ENCODE measurements at regions not wholly inside any gene's neighbourhood (a gene's known extent, or its start where the extent isn't known, plus 50 kb on each side); places are given as distances from the start of the nearest gene placed in this dataset.

DNA sequence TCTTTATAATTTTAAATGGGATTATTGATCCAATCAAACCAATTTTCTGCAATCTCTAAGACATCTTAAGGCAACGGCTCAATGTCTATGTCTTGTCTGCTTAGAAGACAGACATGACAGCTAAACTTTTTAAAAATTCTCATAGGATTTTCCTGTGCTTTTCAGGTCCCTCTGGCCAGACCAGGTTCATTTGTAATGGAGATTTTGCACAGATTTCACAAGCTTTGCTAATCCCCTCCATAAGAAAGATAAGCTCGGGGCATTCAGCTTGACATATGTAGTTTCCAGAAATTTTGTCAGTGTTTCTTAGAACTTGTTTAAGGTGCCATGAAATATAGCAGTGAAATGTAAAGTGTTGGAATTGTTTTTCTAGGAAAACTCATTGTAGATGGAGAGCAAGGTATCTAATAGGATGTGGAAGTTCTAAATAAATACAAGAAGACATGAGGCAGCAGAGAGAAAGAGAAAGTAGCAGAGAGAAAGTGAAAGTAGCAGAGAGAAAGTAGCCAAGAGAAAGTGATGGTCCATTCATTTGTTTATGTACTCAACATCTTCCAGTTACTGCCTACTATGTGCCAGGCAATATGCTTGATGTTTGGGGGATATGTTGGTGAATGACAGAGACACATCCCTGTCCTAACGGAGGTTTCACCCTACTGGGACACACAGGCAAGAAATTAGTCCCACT is 219.1 kb upstream of the ARHGAP42 start:
- no peak for TF ChIP-seq EZH2 (IDR thresholded peaks at IDR 0.05; ENCODE audit: borderline replicate concordance)
- TF ChIP-seq, protein P1, sequence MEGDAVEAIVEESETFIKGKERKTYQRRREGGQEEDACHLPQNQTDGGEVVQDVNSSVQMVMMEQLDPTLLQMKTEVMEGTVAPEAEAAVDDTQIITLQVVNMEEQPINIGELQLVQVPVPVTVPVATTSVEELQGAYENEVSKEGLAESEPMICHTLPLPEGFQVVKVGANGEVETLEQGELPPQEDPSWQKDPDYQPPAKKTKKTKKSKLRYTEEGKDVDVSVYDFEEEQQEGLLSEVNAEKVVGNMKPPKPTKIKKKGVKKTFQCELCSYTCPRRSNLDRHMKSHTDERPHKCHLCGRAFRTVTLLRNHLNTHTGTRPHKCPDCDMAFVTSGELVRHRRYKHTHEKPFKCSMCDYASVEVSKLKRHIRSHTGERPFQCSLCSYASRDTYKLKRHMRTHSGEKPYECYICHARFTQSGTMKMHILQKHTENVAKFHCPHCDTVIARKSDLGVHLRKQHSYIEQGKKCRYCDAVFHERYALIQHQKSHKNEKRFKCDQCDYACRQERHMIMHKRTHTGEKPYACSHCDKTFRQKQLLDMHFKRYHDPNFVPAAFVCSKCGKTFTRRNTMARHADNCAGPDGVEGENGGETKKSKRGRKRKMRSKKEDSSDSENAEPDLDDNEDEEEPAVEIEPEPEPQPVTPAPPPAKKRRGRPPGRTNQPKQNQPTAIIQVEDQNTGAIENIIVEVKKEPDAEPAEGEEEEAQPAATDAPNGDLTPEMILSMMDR (IDR thresholded peaks at IDR 0.05; ENCODE audit: poor library complexity) = no peak

Data from hepatocyte (in vitro differentiated cells).